GM19452 (cell line): ENCODE measurements at regions not wholly inside any gene's neighbourhood (a gene's known extent, or its start where the extent isn't known, plus 50 kb on each side); places are given as distances from the start of the nearest gene placed in this dataset.

Experiments used
- ATAC-seq: cut with Tn5 transposase; IDR thresholded peaks from one replicate; pipeline ENCODE4 v1.9.1; 2021; ENCODE audit not compliant: unreplicated experiment

- no peak for ATAC-seq
Observed at GRCh38 chr13:43983373-43983772, 103.7 kb downstream of the LACC1 start.

- no peak for ATAC-seq
Observed at GRCh38 chr13:43984292-43984691, 104.6 kb downstream of the LACC1 start.

GRCh38 chr13:43985422-43986072 is 105.8 kb downstream of the LACC1 start:
- ATAC-seq: no peak

GRCh38 chr13:43986421-43986981 is 106.8 kb downstream of the LACC1 start:
- no peak for ATAC-seq

- no peak for ATAC-seq
Observed at GRCh38 chr13:43988302-43988701, 108.6 kb downstream of the LACC1 start.

- no peak for ATAC-seq
Observed at GRCh38 chr13:43990021-43990420, 110.3 kb downstream of the LACC1 start.

GRCh38 chr13:43990829-43991228 is 111.1 kb downstream of the LACC1 start:
- ATAC-seq: no peak

- ATAC-seq: no peak
Observed at GRCh38 chr13:43991773-43992201, 112.1 kb downstream of the LACC1 start.

- ATAC-seq: no peak
Observed at GRCh38 chr13:43992211-43992610, 112.5 kb downstream of the LACC1 start.

- ATAC-seq: no peak
Observed at GRCh38 chr13:43994999-43995859, 115.5 kb downstream of the LACC1 start.

- no peak for ATAC-seq
Observed at GRCh38 chr13:43996221-43996620, 116.5 kb downstream of the LACC1 start.

GRCh38 chr13:44003481-44003880 is 123.8 kb downstream of the LACC1 start:
- ATAC-seq: no peak

- no peak for ATAC-seq
Observed at GRCh38 chr13:44004878-44005277, 125.2 kb downstream of the LACC1 start.

- no peak for ATAC-seq
Observed at GRCh38 chr13:44007451-44007850, 127.7 kb downstream of the LACC1 start.

GRCh38 chr13:44011036-44011435 is 131.3 kb downstream of the LACC1 start:
- no peak for ATAC-seq

GRCh38 chr13:44012910-44013757 is 133.4 kb downstream of the LACC1 start:
- no peak for ATAC-seq

- no peak for ATAC-seq
Observed at GRCh38 chr13:44013758-44014291, 134.1 kb downstream of the LACC1 start.

GRCh38 chr13:44014501-44014900 is 134.8 kb downstream of the LACC1 start:
- ATAC-seq: no peak

GRCh38 chr13:44015118-44015517 is 135.4 kb downstream of the LACC1 start:
- no peak for ATAC-seq

- no peak for ATAC-seq
Observed at GRCh38 chr13:44015811-44016210, 136.1 kb downstream of the LACC1 start.

- no peak for ATAC-seq
Observed at GRCh38 chr13:44017756-44018309, 138.1 kb downstream of the LACC1 start.
